WTC11 (cell line): ENCODE measurements at regions not wholly inside any gene's neighbourhood (a gene's known extent, or its start where the extent isn't known, plus 50 kb on each side); places are given as distances from the start of the nearest gene placed in this dataset.

Experiments used
- ATAC-seq: fragments of 200-7000 bp; cut with Tn5 transposase; 2 replicates; pipeline ENCODE4 v1.10.0; 2021; ENCODE audit warnings: mild to moderate bottlenecking, moderate library complexity
- CTCF ChIA-PET: fragments of 300-600 bp; sonication (Branson Sonifier 250); formaldehyde crosslinking; loops from one replicate; lab custom pipeline; 2021; ENCODE audit warnings: antibody characterized with exemption; lab: Charles Lee
- POLR2A ChIA-PET: fragments of 350-600 bp; sonication (Branson Sonifier 250); formaldehyde crosslinking; loops from one replicate; lab custom pipeline; 2021; ENCODE audit warnings: antibody characterized with exemption; lab: Charles Lee
- DNase-seq: peaks from one replicate; pipeline ENCODE4 v3.0.0; 2021; ENCODE audit warnings: low spot score
- H3K27ac Mint-ChIP-seq: 2 replicates; pipeline ENCODE4 v1.8.0; 2021; ENCODE audit warnings: mixed read lengths
- H3K27me3 Mint-ChIP-seq: 2 replicates; pipeline ENCODE4 v1.8.0; 2021; ENCODE audit warnings: low read depth, mild to moderate bottlenecking, moderate library complexity, mixed read lengths
- H3K36me3 Mint-ChIP-seq: 2 replicates; pipeline ENCODE4 v1.8.0; 2021; ENCODE audit warnings: mixed read lengths
- H3K4me1 Mint-ChIP-seq: 2 replicates; pipeline ENCODE4 v1.8.0; 2022; ENCODE audit warnings: mixed read lengths
- H3K4me3 Mint-ChIP-seq: 2 replicates; pipeline ENCODE4 v1.8.0; 2021; ENCODE audit warnings: mild to moderate bottlenecking, moderate library complexity, mixed read lengths
- H3K9me3 Mint-ChIP-seq: 2 replicates; pipeline ENCODE4 v1.8.0; 2021; ENCODE audit warnings: mixed read lengths
- AFF4 ChIP-seq: sonication (generic); formaldehyde crosslinking; IDR thresholded peaks from 2 replicates; pipeline ENCODE4 v1.8.1; 2023; ENCODE audit warnings: mild to moderate bottlenecking, missing genetic modification reagents, borderline replicate concordance
- ATF2 ChIP-seq: sonication (generic); formaldehyde crosslinking; IDR thresholded peaks from 2 replicates; pipeline ENCODE4 v1.8.1; 2022; ENCODE audit warnings: low read depth, missing genetic modification reagents, borderline replicate concordance
- FOXP1 ChIP-seq: sonication (generic); formaldehyde crosslinking; IDR thresholded peaks from 2 replicates; pipeline ENCODE4 v1.8.0; 2022; ENCODE audit warnings: missing genetic modification reagents, mild to moderate bottlenecking, moderate library complexity, borderline replicate concordance
- NR1H2 ChIP-seq: sonication (generic); formaldehyde crosslinking; IDR thresholded peaks from 2 replicates; pipeline ENCODE4 v1.9.0; 2021; ENCODE audit warnings: mild to moderate bottlenecking, moderate library complexity, missing genetic modification reagents
- PRDM15 ChIP-seq: sonication (generic); formaldehyde crosslinking; IDR thresholded peaks from 2 replicates; pipeline ENCODE4 v1.8.0; 2022; ENCODE audit warnings: missing genetic modification reagents
- RORB ChIP-seq: fragments of 250-450 bp; sonication (Bioruptor Pico); IDR thresholded peaks from 2 replicates; pipeline ENCODE4 v1.9.0; 2021; ENCODE audit warnings: mild to moderate bottlenecking
- SP1 ChIP-seq: sonication (generic); formaldehyde crosslinking; conservative IDR thresholded peaks from 2 replicates; pipeline ENCODE4 v1.8.1; 2022; ENCODE audit warnings: missing genetic modification reagents
- TEAD4 ChIP-seq: sonication (generic); formaldehyde crosslinking; IDR thresholded peaks from 2 replicates; pipeline ENCODE4 v1.8.0; 2022; ENCODE audit warnings: mild to moderate bottlenecking, missing genetic modification reagents
- ZNF281 ChIP-seq: sonication (generic); formaldehyde crosslinking; IDR thresholded peaks from 2 replicates; pipeline ENCODE4 v1.8.0; 2023; ENCODE audit warnings: mild to moderate bottlenecking, missing genetic modification reagents
- ZNF425 ChIP-seq: fragments of 250-450 bp; sonication (Bioruptor Pico); conservative IDR thresholded peaks from 2 replicates; pipeline ENCODE4 v1.9.0; 2021; ENCODE audit warnings: mild to moderate bottlenecking
- TF ChIP-seq, protein P1 (sequence below): fragments of 250-450 bp; sonication (Bioruptor Pico); IDR thresholded peaks from 2 replicates; pipeline ENCODE4 v1.8.0; 2021; ENCODE audit warnings: mild to moderate bottlenecking

DNA sequence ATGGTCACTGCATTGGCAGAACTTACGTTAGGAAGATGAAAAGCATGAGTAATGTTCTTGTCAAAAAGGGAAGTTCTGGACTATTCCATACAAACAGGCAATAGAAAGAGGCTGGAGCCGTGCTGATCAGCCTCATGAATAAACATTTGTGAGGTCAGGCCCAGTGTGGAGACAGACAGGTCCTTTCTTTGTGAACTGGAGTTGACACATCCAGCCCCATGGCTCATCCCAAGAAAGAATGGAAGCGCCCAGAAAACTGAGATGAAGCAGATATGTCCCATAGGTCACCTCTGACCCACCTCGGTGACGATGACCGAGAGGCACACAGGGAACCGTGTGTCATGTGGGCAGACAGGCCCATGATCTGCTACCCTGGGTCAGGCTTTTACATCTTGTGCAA is 276.0 kb upstream of the SGK1 start:
- peaks cover 12% of the 10 kb centered on the region for H3K4me1 Mint-ChIP-seq
- no peak overlapping the region for H3K27ac Mint-ChIP-seq
- no peak overlapping the region for H3K4me3 Mint-ChIP-seq
- ChIA-PET CTCF (no interaction called here), POLR2A (no interaction called here)
- TF ChIP-seq TEAD4 (no peak), SP1 (CRISPR knock-in tag) (no peak), ZNF425 (CRISPR knock-in tag) (no peak), ZNF281 (CRISPR knock-in tag) (no peak), PRDM15 (no peak), AFF4 (no peak), ATF2 (CRISPR knock-in tag) (no peak), NR1H2 (CRISPR knock-in tag) (no peak), RORB (CRISPR knock-in tag) (no peak), FOXP1 (CRISPR knock-in tag) (no peak)
- TF ChIP-seq, protein P1, sequence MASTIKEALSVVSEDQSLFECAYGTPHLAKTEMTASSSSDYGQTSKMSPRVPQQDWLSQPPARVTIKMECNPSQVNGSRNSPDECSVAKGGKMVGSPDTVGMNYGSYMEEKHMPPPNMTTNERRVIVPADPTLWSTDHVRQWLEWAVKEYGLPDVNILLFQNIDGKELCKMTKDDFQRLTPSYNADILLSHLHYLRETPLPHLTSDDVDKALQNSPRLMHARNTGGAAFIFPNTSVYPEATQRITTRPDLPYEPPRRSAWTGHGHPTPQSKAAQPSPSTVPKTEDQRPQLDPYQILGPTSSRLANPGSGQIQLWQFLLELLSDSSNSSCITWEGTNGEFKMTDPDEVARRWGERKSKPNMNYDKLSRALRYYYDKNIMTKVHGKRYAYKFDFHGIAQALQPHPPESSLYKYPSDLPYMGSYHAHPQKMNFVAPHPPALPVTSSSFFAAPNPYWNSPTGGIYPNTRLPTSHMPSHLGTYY (CRISPR knock-in tag), result no peak
- DNase-seq (no peak), ATAC-seq (no peak)
- H3K27me3 Mint-ChIP-seq, result no peaks in the 10 kb centered on the region
- peaks cover under 1% of the 10 kb centered on the region for H3K9me3 Mint-ChIP-seq
- H3K36me3 Mint-ChIP-seq, result no peaks in the 10 kb centered on the region
